ENCODE measurements at regions not wholly inside any gene's neighbourhood (a gene's known extent, or its start where the extent isn't known, plus 50 kb on each side); places are given as distances from the start of the nearest gene placed in this dataset.

GRCh38 chr13:80249516-80250212 lies 91.3 kb downstream of the SPRY2 start:
- TF ChIP-seq, protein P1, sequence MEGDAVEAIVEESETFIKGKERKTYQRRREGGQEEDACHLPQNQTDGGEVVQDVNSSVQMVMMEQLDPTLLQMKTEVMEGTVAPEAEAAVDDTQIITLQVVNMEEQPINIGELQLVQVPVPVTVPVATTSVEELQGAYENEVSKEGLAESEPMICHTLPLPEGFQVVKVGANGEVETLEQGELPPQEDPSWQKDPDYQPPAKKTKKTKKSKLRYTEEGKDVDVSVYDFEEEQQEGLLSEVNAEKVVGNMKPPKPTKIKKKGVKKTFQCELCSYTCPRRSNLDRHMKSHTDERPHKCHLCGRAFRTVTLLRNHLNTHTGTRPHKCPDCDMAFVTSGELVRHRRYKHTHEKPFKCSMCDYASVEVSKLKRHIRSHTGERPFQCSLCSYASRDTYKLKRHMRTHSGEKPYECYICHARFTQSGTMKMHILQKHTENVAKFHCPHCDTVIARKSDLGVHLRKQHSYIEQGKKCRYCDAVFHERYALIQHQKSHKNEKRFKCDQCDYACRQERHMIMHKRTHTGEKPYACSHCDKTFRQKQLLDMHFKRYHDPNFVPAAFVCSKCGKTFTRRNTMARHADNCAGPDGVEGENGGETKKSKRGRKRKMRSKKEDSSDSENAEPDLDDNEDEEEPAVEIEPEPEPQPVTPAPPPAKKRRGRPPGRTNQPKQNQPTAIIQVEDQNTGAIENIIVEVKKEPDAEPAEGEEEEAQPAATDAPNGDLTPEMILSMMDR (conservative IDR thresholded peaks at IDR 0.05), result no peak
- TF ChIP-seq ZFX (IDR thresholded peaks at IDR 0.05), result no peak
